ENCODE measurements at regions not wholly inside any gene's neighbourhood (a gene's known extent, or its start where the extent isn't known, plus 50 kb on each side); places are given as distances from the start of the nearest gene placed in this dataset.

GRCh38 chr2:15735484-15736326 is 144.0 kb downstream of the DDX1 start:
- DNase-seq, result no peak

- no peak for DNase-seq
Measured at GRCh38 chr2:15736396-15737180, 144.9 kb downstream of the DDX1 start.

- no peak for DNase-seq
Measured at GRCh38 chr2:15737314-15738224, 145.9 kb downstream of the DDX1 start.

- DNase-seq, result no peak
Measured at GRCh38 chr2:15738225-15738546, 146.5 kb downstream of the DDX1 start.

GRCh38 chr2:15738943-15739342 is 147.3 kb downstream of the DDX1 start:
- DNase-seq, result no peak

- no peak for DNase-seq
Measured at GRCh38 chr2:15744820-15745219, 153.2 kb downstream of the DDX1 start.

GRCh38 chr2:15745350-15745749 is 153.7 kb downstream of the DDX1 start:
- no peak for DNase-seq

- DNase-seq, result no peak
Measured at GRCh38 chr2:15745907-15746702, 154.4 kb downstream of the DDX1 start.

GRCh38 chr2:15746703-15747550 is 155.3 kb downstream of the DDX1 start:
- no peak for DNase-seq

GRCh38 chr2:15747603-15748471 is 156.2 kb downstream of the DDX1 start:
- no peak for DNase-seq

GRCh38 chr2:15748736-15749323 is 157.2 kb downstream of the DDX1 start:
- no peak for DNase-seq

GRCh38 chr2:15749460-15750432 is 158.1 kb downstream of the DDX1 start:
- no peak for DNase-seq

GRCh38 chr2:15750433-15750814 is 158.8 kb downstream of the DDX1 start:
- DNase-seq, result no peak

- DNase-seq, result no peak
Measured at GRCh38 chr2:15750822-15751329, 159.2 kb downstream of the DDX1 start.

GRCh38 chr2:15751477-15751876 is 159.8 kb downstream of the DDX1 start:
- no peak for DNase-seq

GRCh38 chr2:15752552-15753232 is 161.0 kb downstream of the DDX1 start:
- no peak for DNase-seq

- DNase-seq, result no peak
Measured at GRCh38 chr2:15753233-15753798, 161.6 kb downstream of the DDX1 start.
